GM03348 (cell line): ENCODE measurements at regions not wholly inside any gene's neighbourhood (a gene's known extent, or its start where the extent isn't known, plus 50 kb on each side); places are given as distances from the start of the nearest gene placed in this dataset.
"Not testable (repeated sequence)": the region's sequence is repeated elsewhere in the genome, so short reads cannot be mapped to it uniquely, and the experiment has no call there.

Source experiments
- DNase-seq: peaks from one replicate; pipeline ENCODE4 v3.0.0; 2012; ENCODE audit warnings: low spot score

GRCh38 chr2:188787658-188788240 is 186.4 kb upstream of the COL3A1 start:
- DNase-seq: no peak

GRCh38 chr2:188788621-188789020 is 185.6 kb upstream of the COL3A1 start:
- DNase-seq: peak; percentile 35

- DNase-seq: no peak
These were observed 184.2 kb upstream of the COL3A1 start for GRCh38 chr2:188789951-188790350.

GRCh38 chr2:188794453-188794852 is 179.7 kb upstream of the COL3A1 start:
- DNase-seq: not testable (repeated sequence)

GRCh38 chr2:188795762-188796161 is 178.4 kb upstream of the COL3A1 start:
- DNase-seq: no peak

- no peak for DNase-seq
These were observed 176.8 kb upstream of the COL3A1 start for GRCh38 chr2:188797371-188797770.

- DNase-seq: no peak
These were observed 176.0 kb upstream of the COL3A1 start for GRCh38 chr2:188798159-188798558.

GRCh38 chr2:188805219-188805618 is 169.0 kb upstream of the COL3A1 start:
- no peak for DNase-seq

GRCh38 chr2:188808947-188809355 is 165.2 kb upstream of the COL3A1 start:
- no peak for DNase-seq

GRCh38 chr2:188810586-188810985 is 163.6 kb upstream of the COL3A1 start:
- DNase-seq: no peak

GRCh38 chr2:188811522-188811921 is 162.7 kb upstream of the COL3A1 start:
- DNase-seq: peak; percentile 45

- DNase-seq: peak; percentile 25
These were observed 160.9 kb upstream of the COL3A1 start for GRCh38 chr2:188813315-188813714.

GRCh38 chr2:188813857-188814256 is 160.3 kb upstream of the COL3A1 start:
- DNase-seq: no peak

- no peak for DNase-seq
These were observed 155.2 kb upstream of the COL3A1 start for GRCh38 chr2:188819011-188819410.

- DNase-seq: no peak
These were observed 154.4 kb upstream of the COL3A1 start for GRCh38 chr2:188819792-188820191.

GRCh38 chr2:188820576-188820975 is 153.6 kb upstream of the COL3A1 start:
- no peak for DNase-seq

GRCh38 chr2:188824125-188824524 is 150.0 kb upstream of the COL3A1 start:
- no peak for DNase-seq

- DNase-seq: no peak
These were observed 140.8 kb upstream of the COL3A1 start for GRCh38 chr2:188833331-188833730.

- DNase-seq: no peak
These were observed 140.4 kb upstream of the COL3A1 start for GRCh38 chr2:188833799-188834198.

- no peak for DNase-seq
These were observed 139.2 kb upstream of the COL3A1 start for GRCh38 chr2:188835006-188835405.

GRCh38 chr2:188835821-188836220 is 138.4 kb upstream of the COL3A1 start:
- no peak for DNase-seq

- no peak for DNase-seq
These were observed 128.5 kb upstream of the COL3A1 start for GRCh38 chr2:188845692-188846091.

GRCh38 chr2:188848887-188849435 is 125.2 kb upstream of the COL3A1 start:
- DNase-seq: no peak

- DNase-seq: no peak
These were observed 123.4 kb upstream of the COL3A1 start for GRCh38 chr2:188850786-188851185.
